Glutamatergic neuron (in vitro differentiated cells): ENCODE measurements at regions not wholly inside any gene's neighbourhood (a gene's known extent, or its start where the extent isn't known, plus 50 kb on each side); places are given as distances from the start of the nearest gene placed in this dataset.

Experiments used
- DNase-seq: peaks from one replicate; pipeline ENCODE4 v3.0.0; 2022
- H3K27ac Mint-ChIP-seq: one replicate; pipeline ENCODE4 v1.8.0; 2020; ENCODE audit warnings: mild to moderate bottlenecking, mixed read lengths, inconsistent platforms; ENCODE audit not compliant: unreplicated experiment
- H3K27me3 Mint-ChIP-seq: one replicate; pipeline ENCODE4 v1.8.0; 2020; ENCODE audit warnings: mild to moderate bottlenecking, moderate library complexity, mixed read lengths, inconsistent platforms; ENCODE audit not compliant: unreplicated experiment
- H3K36me3 Mint-ChIP-seq: one replicate; pipeline ENCODE4 v1.8.0; 2020; ENCODE audit warnings: mild to moderate bottlenecking, mixed read lengths, inconsistent platforms; ENCODE audit not compliant: unreplicated experiment
- H3K4me1 Mint-ChIP-seq: one replicate; pipeline ENCODE4 v1.8.0; 2020; ENCODE audit warnings: mild to moderate bottlenecking, low read depth, mixed read lengths, inconsistent platforms; ENCODE audit not compliant: unreplicated experiment
- H3K4me3 Mint-ChIP-seq: one replicate; pipeline ENCODE4 v1.8.0; 2020; ENCODE audit warnings: mild to moderate bottlenecking, mixed read lengths, inconsistent platforms; ENCODE audit not compliant: unreplicated experiment
- H3K9me3 Mint-ChIP-seq: one replicate; pipeline ENCODE4 v1.8.0; 2020; ENCODE audit warnings: mild to moderate bottlenecking, moderate library complexity, mixed read lengths, inconsistent platforms; ENCODE audit not compliant: unreplicated experiment
- TF ChIP-seq, protein P1 (sequence below): fragments of 200-600 bp; sonication (generic); IDR thresholded peaks from one replicate; pipeline ENCODE4 v1.5.0; 2021; ENCODE audit not compliant: partially characterized antibody, unreplicated experiment

DNA sequence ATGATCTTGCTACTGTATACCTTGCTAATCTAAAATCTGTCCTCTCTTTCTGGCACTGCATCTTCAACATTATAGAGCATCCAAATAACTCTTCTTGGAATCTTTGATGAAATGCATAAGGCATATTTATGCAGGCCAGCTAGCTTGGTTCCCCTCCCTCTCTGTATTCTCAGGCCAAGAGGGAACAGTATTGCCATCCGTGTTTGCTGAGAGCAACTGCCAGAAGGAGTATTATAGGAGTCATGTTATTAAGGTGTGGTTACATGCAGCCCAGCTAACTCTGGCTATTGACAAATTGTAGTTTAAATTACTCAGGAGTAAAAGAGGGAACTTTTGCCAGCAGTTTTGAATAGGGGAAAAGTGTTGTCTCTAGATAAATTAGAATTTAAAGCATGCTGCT is 309.3 kb upstream of the E2F7 start:
- no peak for DNase-seq
- TF ChIP-seq, protein P1, sequence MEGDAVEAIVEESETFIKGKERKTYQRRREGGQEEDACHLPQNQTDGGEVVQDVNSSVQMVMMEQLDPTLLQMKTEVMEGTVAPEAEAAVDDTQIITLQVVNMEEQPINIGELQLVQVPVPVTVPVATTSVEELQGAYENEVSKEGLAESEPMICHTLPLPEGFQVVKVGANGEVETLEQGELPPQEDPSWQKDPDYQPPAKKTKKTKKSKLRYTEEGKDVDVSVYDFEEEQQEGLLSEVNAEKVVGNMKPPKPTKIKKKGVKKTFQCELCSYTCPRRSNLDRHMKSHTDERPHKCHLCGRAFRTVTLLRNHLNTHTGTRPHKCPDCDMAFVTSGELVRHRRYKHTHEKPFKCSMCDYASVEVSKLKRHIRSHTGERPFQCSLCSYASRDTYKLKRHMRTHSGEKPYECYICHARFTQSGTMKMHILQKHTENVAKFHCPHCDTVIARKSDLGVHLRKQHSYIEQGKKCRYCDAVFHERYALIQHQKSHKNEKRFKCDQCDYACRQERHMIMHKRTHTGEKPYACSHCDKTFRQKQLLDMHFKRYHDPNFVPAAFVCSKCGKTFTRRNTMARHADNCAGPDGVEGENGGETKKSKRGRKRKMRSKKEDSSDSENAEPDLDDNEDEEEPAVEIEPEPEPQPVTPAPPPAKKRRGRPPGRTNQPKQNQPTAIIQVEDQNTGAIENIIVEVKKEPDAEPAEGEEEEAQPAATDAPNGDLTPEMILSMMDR = no peak
- no peaks in the 10 kb centered on the region for H3K36me3 Mint-ChIP-seq
- peaks cover 1% of the 10 kb centered on the region for H3K9me3 Mint-ChIP-seq
- no peak overlapping the region for H3K27ac Mint-ChIP-seq
- H3K4me1 Mint-ChIP-seq = no peaks in the 10 kb centered on the region
- H3K4me3 Mint-ChIP-seq = no peak overlapping the region
- peaks cover 6% of the 10 kb centered on the region for H3K27me3 Mint-ChIP-seq

DNA sequence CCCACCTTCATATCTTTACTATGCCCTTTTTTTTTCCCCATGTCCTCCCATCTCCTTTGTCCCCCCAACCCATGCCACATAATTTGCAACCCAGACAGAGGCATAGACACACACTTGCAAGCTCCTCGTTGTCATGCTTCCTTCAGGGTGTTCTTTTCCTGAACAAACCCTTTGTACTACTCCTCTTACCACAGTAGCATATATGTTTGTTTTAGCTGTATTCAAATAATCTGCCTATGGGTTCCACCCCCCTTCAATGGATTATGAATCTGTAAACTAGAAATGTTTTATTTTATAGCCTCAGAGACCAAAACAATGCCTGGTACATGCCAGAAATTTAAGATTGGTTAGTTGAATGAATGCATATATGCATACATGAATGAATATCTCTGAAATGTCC is 307.1 kb upstream of the E2F7 start:
- Mint-ChIP-seq H3K27me3 (peaks cover 6% of the 10 kb centered on the region), H3K9me3 (no peaks in the 10 kb centered on the region), H3K36me3 (no peaks in the 10 kb centered on the region), H3K4me1 (no peaks in the 10 kb centered on the region), H3K4me3 (no peak overlapping the region), H3K27ac (no peak overlapping the region)
- DNase-seq = no peak
- TF ChIP-seq, protein P1 = no peak

DNA sequence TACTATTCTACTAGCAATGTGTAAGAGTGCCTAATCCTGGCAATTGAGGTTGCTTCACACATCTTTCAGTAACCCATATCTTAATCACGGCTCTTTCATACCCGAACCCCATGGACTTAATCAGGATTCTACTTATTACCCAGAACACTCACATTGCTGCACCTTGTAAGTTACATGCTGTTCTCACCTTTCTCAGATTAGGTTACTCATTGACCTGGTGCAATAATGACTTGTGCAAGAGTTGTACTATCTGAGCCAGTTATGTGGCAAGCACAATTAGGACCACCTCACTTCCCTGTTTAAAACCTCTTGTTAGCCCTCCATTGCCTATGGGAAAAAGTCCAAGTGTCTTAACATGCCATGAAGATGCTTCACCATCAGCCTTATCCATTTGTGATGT is 306.7 kb upstream of the E2F7 start:
- Mint-ChIP-seq H3K27me3 (peaks cover 6% of the 10 kb centered on the region), H3K4me1 (no peaks in the 10 kb centered on the region), H3K27ac (no peak overlapping the region), H3K4me3 (no peak overlapping the region), H3K9me3 (no peaks in the 10 kb centered on the region), H3K36me3 (no peaks in the 10 kb centered on the region)
- no peak for DNase-seq
- TF ChIP-seq, protein P1 = no peak

DNA sequence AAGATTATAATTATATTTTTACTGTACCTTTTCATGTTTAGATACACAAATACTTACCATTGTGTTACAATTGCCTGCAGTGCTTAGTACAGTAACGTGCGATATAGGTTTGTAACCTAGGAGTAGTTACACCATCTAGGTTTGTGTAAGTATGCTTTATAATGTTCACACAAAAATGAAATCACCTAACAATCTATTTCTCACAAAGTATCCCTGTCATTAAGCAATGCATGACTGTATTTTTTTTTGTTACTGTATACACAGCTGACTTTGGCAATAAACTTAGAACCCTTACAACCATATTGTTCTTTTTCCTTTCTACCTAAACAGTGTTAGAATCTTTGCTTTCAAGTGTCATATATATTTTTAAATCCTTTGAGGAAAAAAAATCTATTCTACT is 303.0 kb upstream of the E2F7 start:
- Mint-ChIP-seq H3K27ac (no peak overlapping the region), H3K4me3 (no peak overlapping the region), H3K27me3 (peaks cover 3% of the 10 kb centered on the region), H3K9me3 (no peaks in the 10 kb centered on the region), H3K36me3 (no peaks in the 10 kb centered on the region), H3K4me1 (no peaks in the 10 kb centered on the region)
- TF ChIP-seq, protein P1 = no peak
- DNase-seq = no peak

DNA sequence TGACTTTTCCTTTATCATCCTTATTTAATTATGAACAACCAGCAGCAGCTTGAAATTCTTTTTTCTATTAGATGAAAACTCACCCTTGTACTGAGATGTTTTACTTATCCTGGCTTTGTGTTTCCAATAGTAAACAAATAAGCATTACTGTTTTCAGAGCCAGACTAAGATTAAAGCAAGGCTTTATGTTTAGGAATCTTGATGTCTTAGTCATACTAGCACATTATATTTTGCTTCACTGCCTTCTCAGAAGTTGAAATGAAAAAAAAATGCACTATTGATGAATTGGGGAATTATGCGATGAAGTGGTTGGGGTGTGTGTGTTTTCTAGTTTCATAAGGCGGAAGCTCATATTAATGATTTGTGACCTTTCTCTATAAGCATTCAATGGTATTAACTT is 301.2 kb upstream of the E2F7 start:
- TF ChIP-seq, protein P1 = no peak
- no peak for DNase-seq
- peaks cover 1% of the 10 kb centered on the region for H3K27me3 Mint-ChIP-seq
- H3K27ac Mint-ChIP-seq = no peak overlapping the region
- no peak overlapping the region for H3K4me3 Mint-ChIP-seq
- peaks cover 15% of the 10 kb centered on the region for H3K4me1 Mint-ChIP-seq
- no peaks in the 10 kb centered on the region for H3K9me3 Mint-ChIP-seq
- H3K36me3 Mint-ChIP-seq = no peaks in the 10 kb centered on the region
